ENCODE measurements at regions not wholly inside any gene's neighbourhood (a gene's known extent, or its start where the extent isn't known, plus 50 kb on each side); places are given as distances from the start of the nearest gene placed in this dataset.

DNA sequence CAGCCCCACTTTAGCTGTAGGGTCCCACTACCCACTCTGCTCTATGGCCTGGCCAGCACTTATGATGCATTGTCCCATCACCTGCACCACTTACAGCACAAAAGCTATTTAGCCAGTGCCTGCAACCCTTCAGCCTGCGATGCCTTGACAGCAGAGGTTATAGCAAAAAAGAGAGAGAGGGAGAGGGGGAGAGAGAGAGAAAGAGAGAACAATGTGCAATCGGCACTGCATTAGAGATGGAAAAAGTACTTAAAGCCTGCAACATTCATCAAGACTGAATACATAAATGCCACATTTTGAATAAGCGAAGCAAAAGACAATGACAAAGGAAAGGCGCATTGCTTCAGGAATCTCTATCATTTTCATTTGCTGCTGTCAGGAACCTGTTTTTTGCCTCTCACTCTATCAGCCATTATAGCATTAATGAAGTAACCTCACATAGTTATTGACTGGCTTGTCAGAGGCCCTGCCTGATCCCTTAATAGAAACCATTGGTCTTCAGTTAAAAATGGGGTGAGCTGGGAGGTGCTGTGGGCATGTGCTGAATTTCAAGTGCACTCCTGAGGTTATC is 833.1 kb downstream of the BCL11A start:
- SMC1A ChIA-PET (ENCODE audit: uncharacterized antibody, unreplicated experiment) = no interaction called here
- Histone ChIP-seq H3K9ac (ENCODE audit: control insufficient read depth, insufficient read depth, low read length) (no peak overlapping the region), H3K4me3 (no peak overlapping the region), H4K20me1 (ENCODE audit: control insufficient read depth, insufficient read depth) (no peaks in the 10 kb centered on the region), H3K27me3 (replicated peaks in 1 of 2; ENCODE audit: control insufficient read depth in 2 of 2, insufficient read depth in 2 of 2, low read length in 1 of 2) (no peaks in the 10 kb centered on the region), H3K4me1 (ENCODE audit: control insufficient read depth, insufficient read depth, low read length) (no peaks in the 10 kb centered on the region), H3K4me2 (ENCODE audit: control insufficient read depth, insufficient read depth) (no peak overlapping the region), H3K36me3 (ENCODE audit: control insufficient read depth in 2 of 2, insufficient read depth in 2 of 2, low read length in 1 of 2) (no peaks in the 10 kb centered on the region), H3K79me2 (ENCODE audit: control insufficient read depth, insufficient read depth, low read length) (no peaks in the 10 kb centered on the region), H3K9me3 (replicated peaks; ENCODE audit: control insufficient read depth, insufficient read depth, low read length) (no peaks in the 10 kb centered on the region), H3K27ac (ENCODE audit: control insufficient read depth, insufficient read depth) (no peak overlapping the region), H2AFZ (ENCODE audit: control insufficient read depth, low read depth, low read length) (no peak overlapping the region)
- in situ Hi-C loops (cut with MboI) = no loop called here
- WGBS (ENCODE audit: insufficient coverage, insufficient replicate concordance, low lambda C conversion rate, missing lambda C conversion rate) = 38% methylated on average over 4 of the region's 4 CpGs
- intact Hi-C loops (cut with micrococcal nuclease; ENCODE audit: unreplicated experiment) = no loop called here
- POLR2A ChIA-PET = no interaction called here
- CTCF ChIA-PET = no interaction called here
- DNase-seq (ENCODE audit: low read depth, low spot score) (no peak), FAIRE-seq (no peak), ATAC-seq (no peak)
- RAD21 ChIA-PET (ENCODE audit: unreplicated experiment) = no interaction called here
- no TSS peak for BruUV-seq (replicated peaks)
- TF ChIP-seq BHLHE40 (IDR thresholded peaks at IDR 0.05; ENCODE audit: borderline replicate concordance in 1 of 2, low read depth in 2 of 2, low read length in 1 of 2) = no peak
- TF ChIP-seq, protein P1, sequence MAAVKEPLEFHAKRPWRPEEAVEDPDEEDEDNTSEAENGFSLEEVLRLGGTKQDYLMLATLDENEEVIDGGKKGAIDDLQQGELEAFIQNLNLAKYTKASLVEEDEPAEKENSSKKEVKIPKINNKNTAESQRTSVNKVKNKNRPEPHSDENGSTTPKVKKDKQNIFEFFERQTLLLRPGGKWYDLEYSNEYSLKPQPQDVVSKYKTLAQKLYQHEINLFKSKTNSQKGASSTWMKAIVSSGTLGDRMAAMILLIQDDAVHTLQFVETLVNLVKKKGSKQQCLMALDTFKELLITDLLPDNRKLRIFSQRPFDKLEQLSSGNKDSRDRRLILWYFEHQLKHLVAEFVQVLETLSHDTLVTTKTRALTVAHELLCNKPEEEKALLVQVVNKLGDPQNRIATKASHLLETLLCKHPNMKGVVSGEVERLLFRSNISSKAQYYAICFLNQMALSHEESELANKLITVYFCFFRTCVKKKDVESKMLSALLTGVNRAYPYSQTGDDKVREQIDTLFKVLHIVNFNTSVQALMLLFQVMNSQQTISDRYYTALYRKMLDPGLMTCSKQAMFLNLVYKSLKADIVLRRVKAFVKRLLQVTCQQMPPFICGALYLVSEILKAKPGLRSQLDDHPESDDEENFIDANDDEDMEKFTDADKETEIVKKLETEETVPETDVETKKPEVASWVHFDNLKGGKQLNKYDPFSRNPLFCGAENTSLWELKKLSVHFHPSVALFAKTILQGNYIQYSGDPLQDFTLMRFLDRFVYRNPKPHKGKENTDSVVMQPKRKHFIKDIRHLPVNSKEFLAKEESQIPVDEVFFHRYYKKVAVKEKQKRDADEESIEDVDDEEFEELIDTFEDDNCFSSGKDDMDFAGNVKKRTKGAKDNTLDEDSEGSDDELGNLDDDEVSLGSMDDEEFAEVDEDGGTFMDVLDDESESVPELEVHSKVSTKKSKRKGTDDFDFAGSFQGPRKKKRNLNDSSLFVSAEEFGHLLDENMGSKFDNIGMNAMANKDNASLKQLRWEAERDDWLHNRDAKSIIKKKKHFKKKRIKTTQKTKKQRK (IDR thresholded peaks at IDR 0.05; ENCODE audit: low read depth, low read length) = no peak
- no peak for TF ChIP-seq CBX3 (IDR thresholded peaks at IDR 0.05; ENCODE audit: borderline replicate concordance, low read depth)
- no peak for TF ChIP-seq BMI1 (IDR thresholded peaks at IDR 0.05; ENCODE audit: borderline replicate concordance)
- TF ChIP-seq NR2C2 (IDR thresholded peaks at IDR 0.05; ENCODE audit: borderline replicate concordance, control insufficient read depth, insufficient read length, low read depth) = no peak
- TF ChIP-seq POU2F2 (IDR thresholded peaks at IDR 0.05; ENCODE audit: borderline replicate concordance, low read depth, low read length) = no peak
- no peak for TF ChIP-seq BACH1 (IDR thresholded peaks at IDR 0.05; ENCODE audit: borderline replicate concordance)
- TF ChIP-seq MEF2B (IDR thresholded peaks at IDR 0.05; ENCODE audit: partially characterized antibody, poor library complexity, severe bottlenecking) = no peak
- no peak for TF ChIP-seq EZH2 (IDR thresholded peaks at IDR 0.05; ENCODE audit: borderline replicate concordance, control insufficient read depth, low read depth, low read length)
- no peak for TF ChIP-seq RAD51 (IDR thresholded peaks at IDR 0.05)
- TF ChIP-seq, protein P2, sequence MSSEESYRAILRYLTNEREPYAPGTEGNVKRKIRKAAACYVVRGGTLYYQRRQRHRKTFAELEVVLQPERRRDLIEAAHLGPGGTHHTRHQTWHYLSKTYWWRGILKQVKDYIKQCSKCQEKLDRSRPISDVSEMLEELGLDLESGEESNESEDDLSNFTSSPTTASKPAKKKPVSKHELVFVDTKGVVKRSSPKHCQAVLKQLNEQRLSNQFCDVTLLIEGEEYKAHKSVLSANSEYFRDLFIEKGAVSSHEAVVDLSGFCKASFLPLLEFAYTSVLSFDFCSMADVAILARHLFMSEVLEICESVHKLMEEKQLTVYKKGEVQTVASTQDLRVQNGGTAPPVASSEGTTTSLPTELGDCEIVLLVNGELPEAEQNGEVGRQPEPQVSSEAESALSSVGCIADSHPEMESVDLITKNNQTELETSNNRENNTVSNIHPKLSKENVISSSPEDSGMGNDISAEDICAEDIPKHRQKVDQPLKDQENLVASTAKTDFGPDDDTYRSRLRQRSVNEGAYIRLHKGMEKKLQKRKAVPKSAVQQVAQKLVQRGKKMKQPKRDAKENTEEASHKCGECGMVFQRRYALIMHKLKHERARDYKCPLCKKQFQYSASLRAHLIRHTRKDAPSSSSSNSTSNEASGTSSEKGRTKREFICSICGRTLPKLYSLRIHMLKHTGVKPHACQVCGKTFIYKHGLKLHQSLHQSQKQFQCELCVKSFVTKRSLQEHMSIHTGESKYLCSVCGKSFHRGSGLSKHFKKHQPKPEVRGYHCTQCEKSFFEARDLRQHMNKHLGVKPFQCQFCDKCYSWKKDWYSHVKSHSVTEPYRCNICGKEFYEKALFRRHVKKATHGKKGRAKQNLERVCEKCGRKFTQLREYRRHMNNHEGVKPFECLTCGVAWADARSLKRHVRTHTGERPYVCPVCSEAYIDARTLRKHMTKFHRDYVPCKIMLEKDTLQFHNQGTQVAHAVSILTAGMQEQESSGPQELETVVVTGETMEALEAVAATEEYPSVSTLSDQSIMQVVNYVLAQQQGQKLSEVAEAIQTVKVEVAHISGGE (CRISPR knock-in tag; IDR thresholded peaks at IDR 0.05) = no peak
- TF ChIP-seq SIN3A (IDR thresholded peaks at IDR 0.05; ENCODE audit: low read depth, low read length) = no peak
- TF ChIP-seq EP300 (IDR thresholded peaks at IDR 0.05; ENCODE audit: borderline replicate concordance in 1 of 2, control insufficient read depth in 1 of 2, low read depth in 2 of 2, low read length in 2 of 2) = no peak
- TF ChIP-seq, protein P3, sequence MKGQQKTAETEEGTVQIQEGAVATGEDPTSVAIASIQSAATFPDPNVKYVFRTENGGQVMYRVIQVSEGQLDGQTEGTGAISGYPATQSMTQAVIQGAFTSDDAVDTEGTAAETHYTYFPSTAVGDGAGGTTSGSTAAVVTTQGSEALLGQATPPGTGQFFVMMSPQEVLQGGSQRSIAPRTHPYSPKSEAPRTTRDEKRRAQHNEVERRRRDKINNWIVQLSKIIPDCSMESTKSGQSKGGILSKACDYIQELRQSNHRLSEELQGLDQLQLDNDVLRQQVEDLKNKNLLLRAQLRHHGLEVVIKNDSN (IDR thresholded peaks at IDR 0.05; ENCODE audit: borderline replicate concordance, extremely low read length, insufficient read depth, low read depth, low read length) = no peak
- no peak for TF ChIP-seq TCF12 (IDR thresholded peaks at IDR 0.05; ENCODE audit: low read depth, low read length)

Measured in GM12878 (cell line).